SK-N-SH (cell line): ENCODE measurements at regions not wholly inside any gene's neighbourhood (a gene's known extent, or its start where the extent isn't known, plus 50 kb on each side); places are given as distances from the start of the nearest gene placed in this dataset.
A peak's percentile ranks its signal among the peaks of the same experiment; 100 is the strongest.

ENCODE experiments used
- CTCF ChIA-PET: fragments of 300-600, 350-600 bp; formaldehyde crosslinking; extraction: SDS; loops from one replicate; lab custom pipeline; 2021; lab: Yijun Ruan, JAX
- POLR2A ChIA-PET: fragments of 350-600 bp; sonication (Branson Sonifier 250); formaldehyde crosslinking; extraction: SDS; loops from one replicate; lab custom pipeline; 2020; ENCODE audit warnings: antibody characterized with exemption, inconsistent platforms; lab: Yijun Ruan, JAX
- DNase-seq: peaks from one replicate; pipeline ENCODE4 v3.0.0; 2012
- H2AFZ ChIP-seq: fragments of 200-600 bp; sonication (generic); 2 replicates; pipeline ENCODE4 v1.8.1; 2016; ENCODE audit warnings: antibody characterized with exemption, mild to moderate bottlenecking, low read depth
- H3F3A ChIP-seq: fragments of 200-600 bp; sonication (generic); replicated peaks from 2 replicates; pipeline ENCODE3; 2016; ENCODE audit warnings: antibody characterized with exemption, mild to moderate bottlenecking; ENCODE audit not compliant: insufficient read depth
- H3K27ac ChIP-seq, 2 experiments: fragments of 200-500 bp in 1 of 2; fragments of 200-600 bp in 1 of 2; sonication (Bioruptor generic) in 1 of 2; sonication (generic), shearing (Covaris generic) in 1 of 2; 2 replicates each; pipeline versions ENCODE4 v1.5.1 to v1.6.1; 2014 to 2016; ENCODE audit warnings: low read depth in 2 of 2, inconsistent platforms in 1 of 2, low read length in 1 of 2, mild to moderate bottlenecking in 1 of 2, mixed read lengths in 1 of 2
- H3K27me3 ChIP-seq: fragments of 200-600 bp; sonication (generic), shearing (Covaris generic); 2 replicates; pipeline ENCODE4 v1.6.1; 2016; ENCODE audit warnings: mixed run types; ENCODE audit not compliant: insufficient read depth
- H3K36me3 ChIP-seq, 2 experiments: fragments of 200-500 bp in 1 of 2; fragments of 200-600 bp in 1 of 2; sonication (Bioruptor generic) in 1 of 2; sonication (generic) in 1 of 2; replicated peaks in 1 of 2; 2 replicates each; pipeline versions ENCODE3 to v1.5.1; 2014 to 2016; ENCODE audit warnings: low read length in 1 of 2, mild to moderate bottlenecking in 1 of 2; ENCODE audit not compliant: insufficient read depth in 2 of 2, control insufficient read depth in 1 of 2
- H3K4me1 ChIP-seq, 2 experiments: fragments of 200-500 bp in 1 of 2; fragments of 200-600 bp in 1 of 2; sonication (Bioruptor generic) in 1 of 2; sonication (generic), shearing (Covaris generic) in 1 of 2; 2 replicates each; pipeline versions ENCODE4 v1.5.1 to v1.6.1; 2014 to 2016; ENCODE audit warnings: low read depth in 1 of 2, low read length in 1 of 2, mixed run types in 1 of 2; ENCODE audit not compliant: insufficient read depth in 2 of 2, control insufficient read depth in 1 of 2
- H3K4me2 ChIP-seq: fragments of 200-600 bp; sonication (generic), shearing (Covaris generic); 2 replicates; pipeline ENCODE4 v1.6.1; 2017; ENCODE audit warnings: mixed run types
- H3K4me3 ChIP-seq, 2 experiments: fragments of 200-500 bp in 1 of 2; fragments of 200-600 bp in 1 of 2; sonication (Bioruptor generic) in 1 of 2; sonication (generic), shearing (Covaris generic) in 1 of 2; 2 replicates each; pipeline versions ENCODE4 v1.5.1 to v1.8.1; 2014 to 2016; ENCODE audit warnings: low read depth in 2 of 2, inconsistent platforms in 1 of 2, low read length in 1 of 2, mild to moderate bottlenecking in 1 of 2, mixed read lengths in 1 of 2, moderate library complexity in 1 of 2
- H3K79me2 ChIP-seq: fragments of 200-600 bp; sonication (generic); 2 replicates; pipeline ENCODE4 v1.8.1; 2017; ENCODE audit warnings: mild to moderate bottlenecking; ENCODE audit not compliant: insufficient read depth
- H3K9ac ChIP-seq: fragments of 200-600 bp; sonication (generic); 2 replicates; pipeline ENCODE4 v1.6.1; 2017; ENCODE audit warnings: mixed run types
- H3K9me2 ChIP-seq: fragments of 200-600 bp; sonication (generic); 2 replicates; pipeline ENCODE4 v1.6.1; 2017; ENCODE audit warnings: mixed run types
- H3K9me3 ChIP-seq: fragments of 200-600 bp; sonication (generic); 2 replicates; pipeline ENCODE4 v1.6.1; 2017; ENCODE audit warnings: mixed run types, mild to moderate bottlenecking, moderate library complexity
- H4K20me1 ChIP-seq: fragments of 200-600 bp; sonication (generic); 2 replicates; pipeline ENCODE4 v1.6.1; 2017; ENCODE audit warnings: mild to moderate bottlenecking, mixed run types; ENCODE audit not compliant: insufficient read depth
- CHD2 ChIP-seq: fragments of 150-350 bp; IDR thresholded peaks from 2 replicates; pipeline ENCODE4 v1.6.1; 2018; ENCODE audit warnings: low read length; ENCODE audit not compliant: partially characterized antibody
- CTCF ChIP-seq: fragments of 200-600 bp; sonication (generic); IDR thresholded peaks from 2 replicates; pipeline ENCODE4 v1.6.1; 2017; ENCODE audit warnings: antibody characterized with exemption, mild to moderate bottlenecking, moderate library complexity
- ELF1 ChIP-seq: IDR thresholded peaks from 2 replicates; pipeline ENCODE4 v1.4.0; 2012
- EP300 ChIP-seq, 2 experiments: IDR thresholded peaks; 2 replicates each; pipeline versions ENCODE4 v1.4.0 to v1.6.1; 2012; ENCODE audit warnings: borderline replicate concordance in 1 of 2, low read depth in 1 of 2, low read length in 1 of 2
- EZH2phosphoT487 ChIP-seq: fragments of 200-600 bp; sonication (generic); IDR thresholded peaks from 2 replicates; pipeline ENCODE4 v1.6.1; 2017; ENCODE audit warnings: low read depth, mixed run types, mild to moderate bottlenecking, antibody characterized with exemption, moderate library complexity, borderline replicate concordance
- FOSL2 ChIP-seq: IDR thresholded peaks from 2 replicates; pipeline ENCODE4 v1.4.0; 2012; ENCODE audit warnings: low read depth, mild to moderate bottlenecking, moderate library complexity, borderline replicate concordance
- FOXJ3 ChIP-seq: sonication (generic); formaldehyde crosslinking; IDR thresholded peaks from 2 replicates; pipeline ENCODE4 v1.5.1; 2020; ENCODE audit warnings: mild to moderate bottlenecking, missing genetic modification reagents
- FOXM1 ChIP-seq: IDR thresholded peaks from 2 replicates; pipeline ENCODE4 v1.4.0; 2012; ENCODE audit warnings: low read depth, mild to moderate bottlenecking
- GATA2 ChIP-seq: sonication (generic); formaldehyde crosslinking; IDR thresholded peaks from 2 replicates; pipeline ENCODE4 v1.5.0; 2020; ENCODE audit warnings: mild to moderate bottlenecking, missing genetic modification reagents
- IRF3 ChIP-seq: fragments of 150-350 bp; IDR thresholded peaks from 2 replicates; pipeline ENCODE4 v1.6.1; 2016; ENCODE audit warnings: mild to moderate bottlenecking, low read depth, low read length
- JUND ChIP-seq: IDR thresholded peaks from 2 replicates; pipeline ENCODE4 v1.4.0; 2012
- MAX ChIP-seq: IDR thresholded peaks from 2 replicates; pipeline ENCODE4 v1.4.0; 2012; ENCODE audit warnings: low read depth
- MEF2A ChIP-seq: IDR thresholded peaks from 2 replicates; pipeline ENCODE4 v1.4.0; 2012; ENCODE audit warnings: low read depth, borderline replicate concordance
- MXI1 ChIP-seq: IDR thresholded peaks from 2 replicates; pipeline ENCODE4 v1.6.1; 2012; ENCODE audit warnings: mild to moderate bottlenecking, low read depth, low read length, improper control_type of control experiment
- NFIC ChIP-seq: IDR thresholded peaks from 2 replicates; pipeline ENCODE4 v1.4.0; 2012; ENCODE audit warnings: borderline replicate concordance
- NRF1 ChIP-seq: IDR thresholded peaks from 2 replicates; pipeline ENCODE4 v1.6.1; 2012; ENCODE audit warnings: low read depth, mild to moderate bottlenecking, low read length
- POLR2AphosphoS5 ChIP-seq: IDR thresholded peaks from 2 replicates; pipeline ENCODE4 v1.6.1; 2012; ENCODE audit warnings: low read depth, low read length
- RAD21 ChIP-seq: IDR thresholded peaks from 2 replicates; pipeline ENCODE4 v1.6.1; 2012; ENCODE audit warnings: mild to moderate bottlenecking, low read length
- REST ChIP-seq: IDR thresholded peaks from 2 replicates; pipeline ENCODE4 v1.6.1; 2012; ENCODE audit warnings: mild to moderate bottlenecking, low read depth, low read length, moderate library complexity
- RFX5 ChIP-seq: IDR thresholded peaks from 2 replicates; pipeline ENCODE4 v1.6.1; 2012; ENCODE audit warnings: mild to moderate bottlenecking, improper control_type of control experiment, low read length
- RXRA ChIP-seq: IDR thresholded peaks from 2 replicates; pipeline ENCODE4 v1.4.0; 2012; ENCODE audit warnings: low read depth, mild to moderate bottlenecking, borderline replicate concordance
- SIN3A ChIP-seq: IDR thresholded peaks from 2 replicates; pipeline ENCODE4 v1.6.1; 2012; ENCODE audit warnings: low read depth, mild to moderate bottlenecking, low read length, moderate library complexity, borderline replicate concordance
- SMC3 ChIP-seq: IDR thresholded peaks from 2 replicates; pipeline ENCODE4 v1.6.1; 2012; ENCODE audit warnings: low read depth, low read length, improper control_type of control experiment
- TAF1 ChIP-seq: IDR thresholded peaks from 2 replicates; pipeline ENCODE4 v1.6.1; 2012; ENCODE audit warnings: low read depth, mild to moderate bottlenecking, low read length, moderate library complexity, borderline replicate concordance
- TCF12 ChIP-seq: IDR thresholded peaks from 2 replicates; pipeline ENCODE4 v1.4.0; 2012
- TEAD4 ChIP-seq: IDR thresholded peaks from 2 replicates; pipeline ENCODE4 v1.4.0; 2012; ENCODE audit warnings: mild to moderate bottlenecking, borderline replicate concordance; ENCODE audit not compliant: insufficient read depth
- USF2 ChIP-seq: fragments of 150-350 bp; IDR thresholded peaks from 2 replicates; pipeline ENCODE4 v1.6.1; 2017; ENCODE audit warnings: antibody characterized with exemption, low read length, low read depth, borderline replicate concordance
- WGBS: methylation state at CpG from one replicate; pipeline ENCODE4 v1.1.6; 2017; ENCODE audit warnings: low lambda C conversion rate; 5-methylcytosine and 5-hydroxymethylcytosine counted together

- DNase-seq = no peak
- Histone ChIP-seq H3K9me2 (no peaks in the 10 kb centered on the region), H3K36me3 (peaks cover 0 to 3% of the 10 kb centered on the region in 2 experiments), H3K79me2 (no peaks in the 10 kb centered on the region), H3K4me3 (peak overlapping the region in 1 of 2 experiments; percentile 30; a peak in 1 of 4 replicates), H2AFZ (peak overlapping the region; percentile 95), H3K4me2 (peak overlapping the region; percentile 65), H3K9ac (peak overlapping the region; percentile 49; the same call in 1 of the 2 replicates), H3K9me3 (no peaks in the 10 kb centered on the region), H3F3A (peaks cover 21% of the 10 kb centered on the region), H3K27ac (peak overlapping the region in 1 of 2 experiments; percentile 93; a peak in 3 of 4 replicates), H3K4me1 (peaks cover 0 to 6% of the 10 kb centered on the region in 2 experiments; a peak in 2 of 4 replicates), H3K27me3 (no peaks in the 10 kb centered on the region), H4K20me1 (no peaks in the 10 kb centered on the region)
- POLR2A ChIA-PET = no interaction called here
- WGBS = 12% methylated on average over 6 of the region's 6 CpGs
- CTCF ChIA-PET = no interaction called here
- TF ChIP-seq CTCF (no peak), MXI1 (no peak), TEAD4 (no peak), MEF2A (no peak), RAD21 (no peak), SMC3 (no peak), USF2 (no peak), CHD2 (no peak), REST (no peak), FOXM1 (no peak), GATA2 (CRISPR knock-in tag) (no peak), IRF3 (no peak), POLR2AphosphoS5 (no peak), ELF1 (no peak), MAX (0 out of 2 replicates have a peak, but pooled peaks have one; percentile 37), RXRA (no peak), JUND (peak; percentile 79), FOSL2 (peak; percentile 87), TAF1 (no peak), SIN3A (no peak), NRF1 (no peak), FOXJ3 (CRISPR knock-in tag) (no peak), TCF12 (peak; percentile 61; the same call in 1 of the 2 replicates), RFX5 (no peak), EP300 (IDR thresholded peaks at IDR 0.05; ENCODE audit: borderline replicate concordance in 1 of 2, low read depth in 1 of 2, low read length in 1 of 2) (no peak; a peak in 1 of 4 replicates), NFIC (no peak), EZH2phosphoT487 (no peak)
Measured at GRCh38 chr5:78699552-78700153, 51.1 kb upstream of the LHFPL2 start.
